HL-60 (cell line): ENCODE measurements at regions not wholly inside any gene's neighbourhood (a gene's known extent, or its start where the extent isn't known, plus 50 kb on each side); places are given as distances from the start of the nearest gene placed in this dataset.

ENCODE experiments used
- DNase-seq, 2 experiments: peaks; one replicate each; pipeline ENCODE4 v3.0.0-alpha.2; 2010 to 2020; ENCODE audit warnings: low read depth in 1 of 2, low spot score in 1 of 2
- H3K27ac ChIP-seq: fragments of 250-450 bp; sonication (Bioruptor Pico); replicated peaks from 2 replicates; pipeline ENCODE4 v1.5.1; 2020; ENCODE audit warnings: mild to moderate bottlenecking, moderate library complexity
- H3K27me3 ChIP-seq: fragments of 250-450 bp; sonication (Bioruptor Pico); 2 replicates; pipeline ENCODE4 v1.5.1; 2021; ENCODE audit warnings: mild to moderate bottlenecking, moderate library complexity; ENCODE audit not compliant: insufficient read depth, poor library complexity, severe bottlenecking
- H3K4me3 ChIP-seq: replicated peaks from 2 replicates; pipeline ENCODE4 v1.5.1; 2011; ENCODE audit warnings: mild to moderate bottlenecking, control low read depth, low read length; ENCODE audit not compliant: insufficient read depth
- GABPA ChIP-seq: IDR thresholded peaks from 2 replicates; pipeline ENCODE4 v1.6.1; 2012; ENCODE audit warnings: low read depth
- POLR2AphosphoS5 ChIP-seq: IDR thresholded peaks from 2 replicates; pipeline ENCODE4 v1.6.1; 2012; ENCODE audit warnings: low read depth
- SPI1 ChIP-seq: IDR thresholded peaks from 2 replicates; pipeline ENCODE4 v1.6.1; 2012; ENCODE audit warnings: low read depth, mild to moderate bottlenecking, borderline replicate concordance
- TF ChIP-seq, protein P1 (sequence below): IDR thresholded peaks from one replicate; pipeline ENCODE4 v1.5.1; 2011; ENCODE audit warnings: low read length, control low read depth, inconsistent platforms; ENCODE audit not compliant: insufficient read depth
- TF ChIP-seq, protein P2 (sequence below): IDR thresholded peaks from 2 replicates; pipeline ENCODE4 v1.6.1; 2012; ENCODE audit warnings: low read depth; ENCODE audit not compliant: insufficient replicate concordance

DNA sequence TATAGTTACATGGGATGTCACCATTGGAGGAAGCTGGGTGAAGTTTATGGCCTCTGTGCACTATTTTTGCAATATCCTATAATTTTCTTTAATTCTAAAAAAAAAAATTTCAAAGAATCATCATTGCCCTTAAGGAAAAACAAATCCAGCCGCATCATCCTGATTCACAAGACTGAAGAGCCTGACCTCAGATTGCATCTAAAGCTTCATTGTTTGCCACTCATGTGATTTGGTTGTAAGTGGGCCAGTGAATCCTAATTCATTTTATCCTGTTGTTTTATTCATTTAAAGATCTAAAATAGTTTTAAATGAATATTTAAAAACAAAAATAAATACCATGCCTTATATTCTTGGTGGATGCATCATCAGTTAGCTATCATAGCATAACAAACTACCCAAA is 504.5 kb downstream of the TBC1D4 start:
- Histone ChIP-seq H3K27ac (no peak overlapping the region), H3K27me3 (no peaks in the 10 kb centered on the region), H3K4me3 (no peak overlapping the region)
- no peak for DNase-seq
- TF ChIP-seq, protein P1, sequence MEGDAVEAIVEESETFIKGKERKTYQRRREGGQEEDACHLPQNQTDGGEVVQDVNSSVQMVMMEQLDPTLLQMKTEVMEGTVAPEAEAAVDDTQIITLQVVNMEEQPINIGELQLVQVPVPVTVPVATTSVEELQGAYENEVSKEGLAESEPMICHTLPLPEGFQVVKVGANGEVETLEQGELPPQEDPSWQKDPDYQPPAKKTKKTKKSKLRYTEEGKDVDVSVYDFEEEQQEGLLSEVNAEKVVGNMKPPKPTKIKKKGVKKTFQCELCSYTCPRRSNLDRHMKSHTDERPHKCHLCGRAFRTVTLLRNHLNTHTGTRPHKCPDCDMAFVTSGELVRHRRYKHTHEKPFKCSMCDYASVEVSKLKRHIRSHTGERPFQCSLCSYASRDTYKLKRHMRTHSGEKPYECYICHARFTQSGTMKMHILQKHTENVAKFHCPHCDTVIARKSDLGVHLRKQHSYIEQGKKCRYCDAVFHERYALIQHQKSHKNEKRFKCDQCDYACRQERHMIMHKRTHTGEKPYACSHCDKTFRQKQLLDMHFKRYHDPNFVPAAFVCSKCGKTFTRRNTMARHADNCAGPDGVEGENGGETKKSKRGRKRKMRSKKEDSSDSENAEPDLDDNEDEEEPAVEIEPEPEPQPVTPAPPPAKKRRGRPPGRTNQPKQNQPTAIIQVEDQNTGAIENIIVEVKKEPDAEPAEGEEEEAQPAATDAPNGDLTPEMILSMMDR: no peak

DNA sequence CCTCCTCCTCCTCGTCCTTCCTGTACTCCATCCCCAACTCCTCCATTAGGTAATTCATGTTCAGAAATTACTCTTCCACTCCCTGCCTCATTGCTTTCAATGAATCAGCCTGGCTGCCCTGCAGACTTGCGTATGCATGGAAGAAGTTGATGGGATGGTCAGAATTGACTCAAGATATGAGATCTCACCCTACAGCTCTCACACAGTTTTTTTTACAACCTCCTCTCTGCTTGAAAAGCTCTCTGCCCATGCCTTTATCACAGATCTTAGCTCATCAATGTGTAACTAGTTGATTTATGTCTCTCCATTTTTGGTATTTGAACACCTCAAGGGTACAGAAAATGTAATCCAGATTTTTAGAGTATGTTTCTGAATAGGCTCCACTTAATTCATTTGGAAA is 506.9 kb downstream of the TBC1D4 start:
- H3K27ac ChIP-seq: no peak overlapping the region
- no peak for DNase-seq
- no peak overlapping the region for H3K4me3 ChIP-seq
- H3K27me3 ChIP-seq: no peaks in the 10 kb centered on the region
- TF ChIP-seq, protein P2, sequence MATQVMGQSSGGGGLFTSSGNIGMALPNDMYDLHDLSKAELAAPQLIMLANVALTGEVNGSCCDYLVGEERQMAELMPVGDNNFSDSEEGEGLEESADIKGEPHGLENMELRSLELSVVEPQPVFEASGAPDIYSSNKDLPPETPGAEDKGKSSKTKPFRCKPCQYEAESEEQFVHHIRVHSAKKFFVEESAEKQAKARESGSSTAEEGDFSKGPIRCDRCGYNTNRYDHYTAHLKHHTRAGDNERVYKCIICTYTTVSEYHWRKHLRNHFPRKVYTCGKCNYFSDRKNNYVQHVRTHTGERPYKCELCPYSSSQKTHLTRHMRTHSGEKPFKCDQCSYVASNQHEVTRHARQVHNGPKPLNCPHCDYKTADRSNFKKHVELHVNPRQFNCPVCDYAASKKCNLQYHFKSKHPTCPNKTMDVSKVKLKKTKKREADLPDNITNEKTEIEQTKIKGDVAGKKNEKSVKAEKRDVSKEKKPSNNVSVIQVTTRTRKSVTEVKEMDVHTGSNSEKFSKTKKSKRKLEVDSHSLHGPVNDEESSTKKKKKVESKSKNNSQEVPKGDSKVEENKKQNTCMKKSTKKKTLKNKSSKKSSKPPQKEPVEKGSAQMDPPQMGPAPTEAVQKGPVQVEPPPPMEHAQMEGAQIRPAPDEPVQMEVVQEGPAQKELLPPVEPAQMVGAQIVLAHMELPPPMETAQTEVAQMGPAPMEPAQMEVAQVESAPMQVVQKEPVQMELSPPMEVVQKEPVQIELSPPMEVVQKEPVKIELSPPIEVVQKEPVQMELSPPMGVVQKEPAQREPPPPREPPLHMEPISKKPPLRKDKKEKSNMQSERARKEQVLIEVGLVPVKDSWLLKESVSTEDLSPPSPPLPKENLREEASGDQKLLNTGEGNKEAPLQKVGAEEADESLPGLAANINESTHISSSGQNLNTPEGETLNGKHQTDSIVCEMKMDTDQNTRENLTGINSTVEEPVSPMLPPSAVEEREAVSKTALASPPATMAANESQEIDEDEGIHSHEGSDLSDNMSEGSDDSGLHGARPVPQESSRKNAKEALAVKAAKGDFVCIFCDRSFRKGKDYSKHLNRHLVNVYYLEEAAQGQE: no peak

DNA sequence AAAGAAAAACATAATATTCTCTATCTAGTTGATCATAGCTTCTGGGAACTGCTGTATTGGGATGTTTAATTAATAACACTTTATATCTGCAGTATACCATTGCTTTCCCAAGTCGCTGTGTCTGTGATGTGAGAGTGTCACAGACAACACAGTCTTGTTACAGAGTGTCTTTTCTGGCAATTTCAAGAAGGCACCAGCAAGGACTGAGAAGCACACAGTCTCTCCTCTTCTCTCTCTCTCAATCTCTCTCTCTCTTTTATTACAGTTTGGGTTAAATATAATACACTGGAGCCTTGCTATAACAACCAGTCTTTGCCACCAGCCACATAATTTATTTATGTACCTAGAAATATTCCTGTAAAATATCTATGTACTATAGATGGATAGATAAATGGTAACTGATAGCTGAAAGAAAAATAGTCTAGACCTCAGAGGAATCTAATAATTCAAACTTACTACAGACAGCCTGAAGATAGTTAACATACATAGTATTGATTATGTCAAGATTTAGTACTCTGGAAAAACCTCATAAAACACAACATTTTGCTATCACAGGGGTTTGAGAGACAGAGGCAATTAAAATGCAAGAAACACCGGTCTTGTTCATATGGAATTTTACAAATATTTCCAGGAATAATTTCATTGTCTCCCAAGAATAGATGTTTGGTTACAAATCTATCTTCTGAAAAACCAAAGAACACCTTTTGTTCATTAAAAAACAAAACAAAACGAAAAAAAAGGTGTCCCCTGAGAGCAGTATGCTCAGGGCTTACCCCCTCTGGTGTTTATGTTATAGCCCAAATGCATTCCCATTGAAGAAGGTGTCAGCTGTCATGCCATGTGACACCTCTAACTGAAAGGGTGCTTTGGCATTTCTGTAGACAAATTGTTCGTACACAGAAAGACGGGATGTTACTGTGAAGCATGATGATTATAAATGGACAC is 507.8 kb downstream of the TBC1D4 start:
- TF ChIP-seq POLR2AphosphoS5: no peak
- TF ChIP-seq GABPA: no peak
- TF ChIP-seq, protein P2: no peak
- TF ChIP-seq SPI1: no peak
- TF ChIP-seq, protein P1: no peak
- Histone ChIP-seq H3K27ac (no peak overlapping the region), H3K27me3 (no peaks in the 10 kb centered on the region), H3K4me3 (no peak overlapping the region)
- no peak for DNase-seq

DNA sequence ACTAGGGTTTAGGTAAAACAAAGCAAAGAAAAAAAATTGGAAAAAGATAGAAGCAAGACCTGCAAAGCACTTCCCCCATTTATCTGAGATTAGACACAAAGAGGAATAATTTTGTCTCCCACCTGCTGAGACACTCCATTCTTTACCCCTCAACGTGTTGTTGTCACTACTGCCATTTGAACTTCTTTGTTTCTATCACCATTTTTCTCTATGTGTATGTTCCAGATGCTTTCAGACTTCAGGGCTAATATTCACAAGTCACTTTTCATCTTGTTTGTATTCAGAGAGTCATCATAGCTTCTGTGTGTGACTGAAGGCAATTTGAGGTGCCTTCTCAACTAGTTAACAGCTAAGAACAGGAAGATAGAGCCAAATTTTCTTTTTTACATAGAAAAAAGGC is 512.5 kb downstream of the TBC1D4 start:
- H3K27ac ChIP-seq: no peak overlapping the region
- H3K4me3 ChIP-seq: no peak overlapping the region
- no peaks in the 10 kb centered on the region for H3K27me3 ChIP-seq
- TF ChIP-seq, protein P1: no peak
- no peak for TF ChIP-seq POLR2AphosphoS5
- TF ChIP-seq SPI1: no peak
- TF ChIP-seq GABPA: no peak
- TF ChIP-seq, protein P2: no peak
- DNase-seq: no peak
